Liver (tissue), 3 donors: ENCODE measurements at regions not wholly inside any gene's neighbourhood (a gene's known extent, or its start where the extent isn't known, plus 50 kb on each side); places are given as distances from the start of the nearest gene placed in this dataset.

Experiments
- EGR1 ChIP-seq, 2 donors: IDR thresholded peaks; 2 replicates each; pipeline ENCODE4 v1.6.1; 2016 to 2018; ENCODE audit warnings: antibody characterized with exemption in 2 of 2, low read depth in 2 of 2
- GABPA ChIP-seq, 2 donors: IDR thresholded peaks in 1 of 2; conservative IDR thresholded peaks in 1 of 2; 2 replicates each; pipeline ENCODE4 v1.6.1; 2016; ENCODE audit warnings: antibody characterized with exemption in 2 of 2, mild to moderate bottlenecking in 1 of 2, moderate library complexity in 1 of 2
- JUND ChIP-seq, 2 donors: IDR thresholded peaks; 2 replicates each; pipeline ENCODE4 v1.6.1; 2016; ENCODE audit warnings: antibody characterized with exemption in 2 of 2
- REST ChIP-seq: IDR thresholded peaks from 2 replicates; pipeline ENCODE4 v1.6.1; 2016; ENCODE audit warnings: antibody characterized with exemption, mild to moderate bottlenecking
- RXRA ChIP-seq, 2 donors: IDR thresholded peaks; 2 replicates each; pipeline ENCODE4 v1.6.1; 2017 to 2018; ENCODE audit warnings: antibody characterized with exemption in 2 of 2, mild to moderate bottlenecking in 1 of 2
- YY1 ChIP-seq: IDR thresholded peaks from 2 replicates; pipeline ENCODE4 v1.6.1; 2016; ENCODE audit warnings: antibody characterized with exemption, mild to moderate bottlenecking
- TF ChIP-seq, protein P1 (sequence below): fragments of 150-350 bp; IDR thresholded peaks from 2 replicates; pipeline ENCODE4 v1.5.1; 2017; ENCODE audit warnings: improper control_type of control experiment, low read depth, low read length; ENCODE audit not compliant: missing input control
- TF ChIP-seq, protein P2 (sequence below): IDR thresholded peaks from 2 replicates; pipeline ENCODE4 v1.6.1; 2016; ENCODE audit warnings: antibody characterized with exemption
- donor health status: healthy.
- donor health status: healthy.

DNA sequence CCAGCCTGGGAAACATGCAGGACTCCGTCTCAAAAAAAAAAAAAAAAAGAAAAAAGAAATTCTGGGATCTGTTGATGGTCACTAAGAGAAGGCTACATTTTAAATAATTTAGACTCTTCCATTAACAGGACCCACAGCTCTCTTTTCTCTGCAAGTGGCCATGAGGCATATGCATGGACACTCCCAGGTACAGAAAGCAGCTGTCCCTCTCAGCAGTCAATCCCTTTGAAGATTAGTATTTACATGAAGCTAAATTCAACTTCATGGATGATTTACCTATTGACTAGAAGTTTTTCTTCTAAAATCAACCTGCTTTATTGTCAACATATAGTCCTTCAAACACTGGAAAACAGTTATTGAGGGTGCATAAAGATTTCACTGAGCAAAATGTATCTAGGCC, 139.9 kb downstream of the CPEB2 start:
- TF ChIP-seq, protein P1, sequence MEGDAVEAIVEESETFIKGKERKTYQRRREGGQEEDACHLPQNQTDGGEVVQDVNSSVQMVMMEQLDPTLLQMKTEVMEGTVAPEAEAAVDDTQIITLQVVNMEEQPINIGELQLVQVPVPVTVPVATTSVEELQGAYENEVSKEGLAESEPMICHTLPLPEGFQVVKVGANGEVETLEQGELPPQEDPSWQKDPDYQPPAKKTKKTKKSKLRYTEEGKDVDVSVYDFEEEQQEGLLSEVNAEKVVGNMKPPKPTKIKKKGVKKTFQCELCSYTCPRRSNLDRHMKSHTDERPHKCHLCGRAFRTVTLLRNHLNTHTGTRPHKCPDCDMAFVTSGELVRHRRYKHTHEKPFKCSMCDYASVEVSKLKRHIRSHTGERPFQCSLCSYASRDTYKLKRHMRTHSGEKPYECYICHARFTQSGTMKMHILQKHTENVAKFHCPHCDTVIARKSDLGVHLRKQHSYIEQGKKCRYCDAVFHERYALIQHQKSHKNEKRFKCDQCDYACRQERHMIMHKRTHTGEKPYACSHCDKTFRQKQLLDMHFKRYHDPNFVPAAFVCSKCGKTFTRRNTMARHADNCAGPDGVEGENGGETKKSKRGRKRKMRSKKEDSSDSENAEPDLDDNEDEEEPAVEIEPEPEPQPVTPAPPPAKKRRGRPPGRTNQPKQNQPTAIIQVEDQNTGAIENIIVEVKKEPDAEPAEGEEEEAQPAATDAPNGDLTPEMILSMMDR = no peak
- TF ChIP-seq GABPA (IDR thresholded peaks at IDR 0.05 in 1 of 2, conservative IDR thresholded peaks at IDR 0.05 in 1 of 2) = no peak
- TF ChIP-seq, protein P2, sequence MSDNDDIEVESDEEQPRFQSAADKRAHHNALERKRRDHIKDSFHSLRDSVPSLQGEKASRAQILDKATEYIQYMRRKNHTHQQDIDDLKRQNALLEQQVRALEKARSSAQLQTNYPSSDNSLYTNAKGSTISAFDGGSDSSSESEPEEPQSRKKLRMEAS = no peak
- no peak for TF ChIP-seq RXRA (IDR thresholded peaks at IDR 0.05)
- no peak for TF ChIP-seq JUND (IDR thresholded peaks at IDR 0.05)
- no peak for TF ChIP-seq REST
- no peak for TF ChIP-seq EGR1 (IDR thresholded peaks at IDR 0.05; ENCODE audit: low read depth in 2 of 2)
- TF ChIP-seq YY1 = no peak
